ENCODE measurements at regions not wholly inside any gene's neighbourhood (a gene's known extent, or its start where the extent isn't known, plus 50 kb on each side); places are given as distances from the start of the nearest gene placed in this dataset.

GRCh38 chr9:129414993-129415941, 205.6 kb downstream of the C9orf50 start:
- no peak for TF ChIP-seq CTCF (IDR thresholded peaks at IDR 0.05)
- no peak for TF ChIP-seq POLR2A (IDR thresholded peaks at IDR 0.05)
- no peak for TF ChIP-seq EP300 (IDR thresholded peaks at IDR 0.05)
- no peak for TF ChIP-seq POLR2AphosphoS5 (IDR thresholded peaks at IDR 0.05)
